ENCODE measurements at regions not wholly inside any gene's neighbourhood (a gene's known extent, or its start where the extent isn't known, plus 50 kb on each side); places are given as distances from the start of the nearest gene placed in this dataset.
"Not testable (repeated sequence)": the region's sequence is repeated elsewhere in the genome, so short reads cannot be mapped to it uniquely, and the experiment has no call there.

- ChIA-PET CTCF (ENCODE audit: low intra/inter-chr PET ratio, low total read pairs) (no interaction called here), POLR2A (no interaction called here)
- Histone ChIP-seq H4K20me1 (ENCODE audit: insufficient read depth, low read length) (no peaks in the 10 kb centered on the region), H3K4me3 (replicated peaks in 1 of 3; ENCODE audit: insufficient read depth in 1 of 3, low read depth in 2 of 3, low read length in 3 of 3) (no peak overlapping the region), H3K79me2 (ENCODE audit: insufficient read depth, low read length) (no peaks in the 10 kb centered on the region), H3K27me3 (ENCODE audit: control insufficient read depth in 1 of 2, insufficient read depth in 2 of 2, low read length in 2 of 2) (peaks cover 2 to 8% of the 10 kb centered on the region in 2 experiments; a peak in 2 of 5 replicates), H3K9me3 (ENCODE audit: low read length) (no peaks in the 10 kb centered on the region), H3K36me3 (replicated peaks in 1 of 2; ENCODE audit: control insufficient read depth in 1 of 2, insufficient read depth in 2 of 2, low read length in 2 of 2) (no peaks in the 10 kb centered on the region), H3K4me2 (ENCODE audit: low read depth, low read length) (no peak overlapping the region), H2AFZ (ENCODE audit: low read length) (no peak overlapping the region), H3K27ac (ENCODE audit: extremely low read length, insufficient read depth, low read length) (no peak overlapping the region), H3K4me1 (ENCODE audit: insufficient read depth, low read length) (no peaks in the 10 kb centered on the region), H3K9ac (ENCODE audit: insufficient read depth, low read depth, low read length) (no peak overlapping the region)
- in situ Hi-C loops (cut with HindIII; ENCODE audit: extremely low pct_ligation_motif_present, low pct_unique_long_range_greater_than_20kb): no loop called here
- FAIRE-seq: no peak
- 1% methylated on average over 5 of the region's 5 CpGs for WGBS (ENCODE audit: low lambda C conversion rate)
- intact Hi-C loops (cut with micrococcal nuclease; ENCODE audit: unreplicated experiment): no loop called here
- no peak for DNase-seq (ENCODE audit: low spot score)
- no TSS peak for BruUV-seq (replicated peaks)
- TF ChIP-seq KLF12 (CRISPR knock-in tag; IDR thresholded peaks at IDR 0.05; ENCODE audit: borderline replicate concordance) (no peak), ZNF251 (CRISPR knock-in tag; IDR thresholded peaks at IDR 0.05) (no peak), MAFK (conservative IDR thresholded peaks at IDR 0.05 in 1 of 2, IDR thresholded peaks at IDR 0.05 in 1 of 2; ENCODE audit: low read length in 2 of 2) (no peak)
- ATAC-seq: no peak
Measured at GRCh38 chr14:22282417-22282816, 306.6 kb downstream of the DAD1 start.

GRCh38 chr14:22281447-22281874 lies 307.6 kb downstream of the DAD1 start:
- intact Hi-C loops (cut with micrococcal nuclease; ENCODE audit: unreplicated experiment); POLR2A ChIA-PET; H2AFZ ChIP-seq (ENCODE audit: low read length); H3K36me3 ChIP-seq (replicated peaks in 1 of 2; ENCODE audit: control insufficient read depth in 1 of 2, insufficient read depth in 2 of 2, low read length in 2 of 2); DNase-seq (ENCODE audit: low spot score); ATAC-seq; in situ Hi-C loops (cut with HindIII; ENCODE audit: extremely low pct_ligation_motif_present, low pct_unique_long_range_greater_than_20kb); FAIRE-seq; H3K79me2 ChIP-seq (ENCODE audit: insufficient read depth, low read length); H3K4me2 ChIP-seq (ENCODE audit: low read depth, low read length); H3K9me3 ChIP-seq (ENCODE audit: low read length); H3K9ac ChIP-seq (ENCODE audit: insufficient read depth, low read depth, low read length); CTCF ChIA-PET (ENCODE audit: low intra/inter-chr PET ratio, low total read pairs); H3K27me3 ChIP-seq (ENCODE audit: control insufficient read depth in 1 of 2, insufficient read depth in 2 of 2, low read length in 2 of 2); H3K4me1 ChIP-seq (ENCODE audit: insufficient read depth, low read length); H4K20me1 ChIP-seq (ENCODE audit: insufficient read depth, low read length); H3K4me3 ChIP-seq (replicated peaks in 1 of 3; ENCODE audit: insufficient read depth in 1 of 3, low read depth in 2 of 3, low read length in 3 of 3); BruUV-seq (replicated peaks); H3K27ac ChIP-seq (ENCODE audit: extremely low read length, insufficient read depth, low read length): not testable (repeated sequence)
- WGBS (ENCODE audit: low lambda C conversion rate): 30% methylated on average over 7 of the region's 7 CpGs

Measured in HepG2 (cell line).